Natural killer cell (primary cell): ENCODE measurements at regions not wholly inside any gene's neighbourhood (a gene's known extent, or its start where the extent isn't known, plus 50 kb on each side); places are given as distances from the start of the nearest gene placed in this dataset.

Experiments
- ATAC-seq, 3 donors: fragments of 150-1000 bp in 2 of 3; fragments of 200-7000 bp in 1 of 3; cut with Tn5 transposase; 1 replicate in 1 of 3; 2 replicates in 2 of 3; pipeline ENCODE4 v1.10.0; 2021; ENCODE audit warnings: mild to moderate bottlenecking in 2 of 3, moderate library complexity in 2 of 3
- DNase-seq, 2 donors: peaks; one replicate each; pipeline versions ENCODE4 v3.0.0 to v3.0.0-alpha.2; 2013 to 2021; ENCODE audit warnings: mixed read lengths in 1 of 2
- H3K27ac ChIP-seq: one replicate; pipeline ENCODE4 v1.5.1; 2013; ENCODE audit warnings: mild to moderate bottlenecking, low read length
- H3K27me3 ChIP-seq: one replicate; pipeline ENCODE4 v1.6.1; 2013; ENCODE audit warnings: low read length; ENCODE audit not compliant: control insufficient read depth, insufficient read depth
- H3K36me3 ChIP-seq: one replicate; pipeline ENCODE4 v1.6.1; 2013; ENCODE audit warnings: low read length; ENCODE audit not compliant: control insufficient read depth, insufficient read depth
- H3K4me1 ChIP-seq: one replicate; pipeline ENCODE4 v1.6.1; 2013; ENCODE audit warnings: low read length; ENCODE audit not compliant: control insufficient read depth, insufficient read depth
- H3K4me3 ChIP-seq: one replicate; pipeline ENCODE4 v1.5.1; 2013; ENCODE audit warnings: low read length
- H3K9me3 ChIP-seq: one replicate; pipeline ENCODE4 v1.6.1; 2013; ENCODE audit warnings: low read length; ENCODE audit not compliant: control insufficient read depth, insufficient read depth
- H3K27ac Mint-ChIP-seq, 2 donors: one replicate each; pipeline ENCODE4 v1.8.0; 2022; ENCODE audit warnings: mild to moderate bottlenecking in 2 of 2, mixed read lengths in 2 of 2, moderate library complexity in 1 of 2
- H3K27me3 Mint-ChIP-seq, 2 donors: one replicate each; pipeline ENCODE4 v1.8.0; 2022; ENCODE audit warnings: low read depth in 2 of 2, mixed read lengths in 2 of 2
- H3K36me3 Mint-ChIP-seq: one replicate; pipeline ENCODE4 v1.8.0; 2022; ENCODE audit warnings: mixed read lengths
- H3K4me1 Mint-ChIP-seq, 2 donors: one replicate each; pipeline ENCODE4 v1.8.0; 2022; ENCODE audit warnings: mixed read lengths in 2 of 2
- H3K4me3 Mint-ChIP-seq: one replicate; pipeline ENCODE4 v1.8.0; 2022; ENCODE audit warnings: mild to moderate bottlenecking, moderate library complexity, mixed read lengths
- H3K9me3 Mint-ChIP-seq, 2 donors: one replicate each; pipeline ENCODE4 v1.8.0; 2022; ENCODE audit warnings: mixed read lengths in 2 of 2
- CTCF ChIP-seq: fragments of 200-600 bp; IDR thresholded peaks from one replicate; pipeline ENCODE4 v1.8.0; 2022; ENCODE audit warnings: antibody characterized with exemption
- WGBS: methylation state at CpG from one replicate; pipeline ENCODE4 v1.1.7; 2013; ENCODE audit warnings: missing lambda C conversion rate; ENCODE audit not compliant: insufficient coverage; 5-methylcytosine and 5-hydroxymethylcytosine counted together
- intact Hi-C: fragments of 100-400 bp; cut with micrococcal nuclease; formaldehyde crosslinking; loops from one replicate; pipeline ENCODE4 v1.14.2; 2022

- Histone ChIP-seq H3K9me3 (no peaks in the 10 kb centered on the region), H3K4me3 (no peak overlapping the region), H3K27me3 (no peaks in the 10 kb centered on the region), H3K4me1 (no peaks in the 10 kb centered on the region), H3K36me3 (no peaks in the 10 kb centered on the region), H3K27ac (no peak overlapping the region)
- ATAC-seq: no peak
- WGBS: 42% methylated on average over 2 of the region's 2 CpGs
- DNase-seq: no peak
- H3K9me3 Mint-ChIP-seq: peaks cover 0 to 2% of the 10 kb centered on the region in 2 donors
- no peak overlapping the region for H3K4me3 Mint-ChIP-seq
- H3K27ac Mint-ChIP-seq: no peak overlapping the region
- intact Hi-C loops: no loop called here
- no peaks in the 10 kb centered on the region for H3K27me3 Mint-ChIP-seq
- TF ChIP-seq CTCF: no peak
- H3K4me1 Mint-ChIP-seq: no peaks in the 10 kb centered on the region
- no peaks in the 10 kb centered on the region for H3K36me3 Mint-ChIP-seq
Observed at GRCh38 chr2:59561281-59561680, 992.2 kb downstream of the BCL11A start.

- H3K4me1 Mint-ChIP-seq: no peaks in the 10 kb centered on the region
- no peak overlapping the region for H3K27ac Mint-ChIP-seq
- H3K4me1 ChIP-seq: no peaks in the 10 kb centered on the region
- no peaks in the 10 kb centered on the region for H3K27me3 ChIP-seq
- no peak for TF ChIP-seq CTCF
- ATAC-seq (no peak), DNase-seq (no peak)
- WGBS: 79% methylated on average over 3 of the region's 3 CpGs
- H3K9me3 Mint-ChIP-seq: peaks cover 0 to 2% of the 10 kb centered on the region in 2 donors
- intact Hi-C loops: no loop called here
- no peak overlapping the region for H3K4me3 ChIP-seq
- no peaks in the 10 kb centered on the region for H3K9me3 ChIP-seq
- H3K27ac ChIP-seq: no peak overlapping the region
- no peaks in the 10 kb centered on the region for H3K36me3 ChIP-seq
- no peaks in the 10 kb centered on the region for H3K36me3 Mint-ChIP-seq
- H3K4me3 Mint-ChIP-seq: no peak overlapping the region
- no peaks in the 10 kb centered on the region for H3K27me3 Mint-ChIP-seq
Observed at GRCh38 chr2:59560769-59561168, 992.7 kb downstream of the BCL11A start.

GRCh38 chr2:59540864-59541263 lies 1012.6 kb downstream of the BCL11A start:
- no peak for TF ChIP-seq CTCF
- H3K27ac ChIP-seq: no peak overlapping the region
- Mint-ChIP-seq H3K4me3 (no peak overlapping the region), H3K36me3 (no peaks in the 10 kb centered on the region), H3K4me1 (no peaks in the 10 kb centered on the region), H3K27ac (no peak overlapping the region), H3K27me3 (no peaks in the 10 kb centered on the region), H3K9me3 (peaks cover 0 to 7% of the 10 kb centered on the region in 2 donors)
- WGBS: 61% methylated on average over 4 of the region's 4 CpGs
- ATAC-seq: no peak
- no peaks in the 10 kb centered on the region for H3K36me3 ChIP-seq
- no peak overlapping the region for H3K4me3 ChIP-seq
- DNase-seq: no peak
- H3K9me3 ChIP-seq: no peaks in the 10 kb centered on the region
- intact Hi-C loops: no loop called here
- no peaks in the 10 kb centered on the region for H3K27me3 ChIP-seq
- H3K4me1 ChIP-seq: no peaks in the 10 kb centered on the region

GRCh38 chr2:59538398-59538911 lies 1015.0 kb downstream of the BCL11A start:
- no peak for ATAC-seq
- no peak overlapping the region for H3K27ac ChIP-seq
- Mint-ChIP-seq H3K4me1 (no peaks in the 10 kb centered on the region), H3K9me3 (peaks cover 0 to 9% of the 10 kb centered on the region in 2 donors), H3K27me3 (no peaks in the 10 kb centered on the region), H3K36me3 (no peaks in the 10 kb centered on the region), H3K4me3 (no peak overlapping the region), H3K27ac (no peak overlapping the region)
- H3K9me3 ChIP-seq: no peaks in the 10 kb centered on the region
- H3K4me1 ChIP-seq: no peaks in the 10 kb centered on the region
- DNase-seq: no peak
- no peaks in the 10 kb centered on the region for H3K27me3 ChIP-seq
- intact Hi-C loops: no loop called here
- 91% methylated on average over 2 of the region's 2 CpGs for WGBS
- no peak overlapping the region for H3K4me3 ChIP-seq
- H3K36me3 ChIP-seq: no peaks in the 10 kb centered on the region
- no peak for TF ChIP-seq CTCF
